Heart left ventricle (tissue), 16 donors: ENCODE measurements at regions not wholly inside any gene's neighbourhood (a gene's known extent, or its start where the extent isn't known, plus 50 kb on each side); places are given as distances from the start of the nearest gene placed in this dataset.

ENCODE experiments used
- ATAC-seq, 4 donors: fragments of 200-7000 bp; cut with Tn5 transposase; one replicate each; pipeline ENCODE4 v1.9.1; 2020 to 2022; ENCODE audit warnings: moderate library complexity in 4 of 4, mild to moderate bottlenecking in 3 of 4, moderate number of reproducible peaks in 1 of 4
- DNase-seq, 5 donors: peaks; one replicate each; pipeline ENCODE4 v3.0.0-alpha.2; 2020
- H3K27ac ChIP-seq, 12 donors: fragments of 200-600 bp; sonication (generic) in 4 of 12; one replicate each; pipeline versions ENCODE4 v1.5.0 to v1.8.0; 2016 to 2022; ENCODE audit warnings: mild to moderate bottlenecking in 2 of 12
- H3K27me3 ChIP-seq, 9 donors: fragments of 200-600 bp; sonication (generic) in 2 of 9; one replicate each; pipeline versions ENCODE4 v1.5.1 to v1.8.0; 2016 to 2022; ENCODE audit warnings: mild to moderate bottlenecking in 3 of 9
- H3K36me3 ChIP-seq, 9 donors: fragments of 200-600 bp; sonication (generic) in 2 of 9; one replicate each; pipeline versions ENCODE4 v1.5.0 to v1.8.0; 2018 to 2022; ENCODE audit warnings: mild to moderate bottlenecking in 2 of 9
- H3K4me1 ChIP-seq, 12 donors: fragments of 200-600 bp; sonication (generic) in 4 of 12; one replicate each; pipeline versions ENCODE4 v1.5.0 to v1.8.0; 2016 to 2022; ENCODE audit warnings: mild to moderate bottlenecking in 3 of 12
- H3K4me3 ChIP-seq, 12 donors: fragments of 200-600 bp; sonication (generic) in 4 of 12; one replicate each; pipeline versions ENCODE4 v1.5.0 to v1.8.0; 2017 to 2022; ENCODE audit warnings: mild to moderate bottlenecking in 9 of 12, moderate library complexity in 4 of 12
- H3K9me3 ChIP-seq, 12 donors: fragments of 200-600 bp; sonication (generic) in 4 of 12; one replicate each; pipeline versions ENCODE4 v1.5.0 to v1.8.0; 2016 to 2022; ENCODE audit warnings: mild to moderate bottlenecking in 1 of 12
- POLR2A ChIP-seq, 2 donors: fragments of 450-650 bp; IDR thresholded peaks; one replicate each; pipeline ENCODE4 v1.6.1; 2017; ENCODE audit warnings: antibody characterized with exemption in 2 of 2, mild to moderate bottlenecking in 2 of 2, moderate library complexity in 2 of 2
- WGBS, 4 donors: extraction: QIAGEN DNeasy Blood & Tissue Kit in 2 of 4; methylation state at CpG; one replicate each; pipeline versions ENCODE4 v1.1.5 to v1.1.7; 2013 to 2018; 5-methylcytosine and 5-hydroxymethylcytosine counted together
- intact Hi-C, 10 donors: fragments of 100-400 bp; cut with DNase I; formaldehyde crosslinking; loops; one replicate each; pipeline versions ENCODE4 v1.11.1 to v1.14.2; 2022
- TF ChIP-seq, protein P1 (sequence below), 12 donors: fragments of 200-600 bp; sonication (generic) in 4 of 12; IDR thresholded peaks; one replicate each; pipeline versions ENCODE4 v1.5.0 to v1.8.0; 2018 to 2022; ENCODE audit warnings: antibody characterized with exemption in 12 of 12, mild to moderate bottlenecking in 5 of 12
- donor health status: ischemic (EF 13 %, LVEDD 7.1; RV severe dilation, severe dysfunction).
- donor health status: healthy with polysubstance abuse.
- donor health status: DM: no; HTN: yes; CAD: no.
- donor health status: DM: no; HTN: no; CAD: no.
- donor health status: ischemic (EF 25% LVEDD 6.9; RV normal size, moderate dysfunction).
- donor health status: ischemic (EF 25% LVEDD 5.7; RV mildly dilated, moderate dysfunction).
- donor health status: healthy.
- donor health status: DM: yes; HTN: yes; CAD: no.
- donor health status: ischemic (EF 35%, LVEDD 5.7; RV mildly dilated, moderate dysfunction).
- donor health status: nonischemic (EF 11% LVEDD 7.7; RV severe dilation, severe dysfunction).
- donor health status: DM: yes; HTN: yes; CAD: no.
- donor health status: PGD.
- donor health status: ischemic (EF 29% LVEDD 5.4; RV normal size, mild dysfunction).
- donor health status: nonischemic (EF 23%, LVEDD 6.1; RV moderate dilation, normal function).

DNA sequence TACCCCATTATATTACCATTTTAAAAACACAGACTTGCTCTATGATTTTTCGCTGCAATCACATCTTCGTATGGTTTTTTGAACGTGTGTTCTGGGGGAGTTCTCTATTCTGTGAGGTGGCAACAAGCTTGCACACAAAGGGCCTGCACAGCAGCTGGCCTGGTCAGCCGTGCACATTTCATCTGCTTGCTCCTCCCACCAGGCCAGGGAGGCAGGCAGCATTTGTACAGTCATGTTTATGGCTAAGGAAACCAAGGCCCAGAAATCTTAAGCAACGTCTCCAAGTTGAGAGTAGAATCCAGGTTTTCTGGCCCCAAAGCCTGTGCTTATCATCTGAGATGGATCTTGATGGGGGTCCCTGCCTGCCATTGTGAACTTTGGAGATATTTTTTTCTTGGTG, 106.4 kb upstream of the SMIM21 start:
- no peak for TF ChIP-seq POLR2A (IDR thresholded peaks at IDR 0.05)
- TF ChIP-seq, protein P1, sequence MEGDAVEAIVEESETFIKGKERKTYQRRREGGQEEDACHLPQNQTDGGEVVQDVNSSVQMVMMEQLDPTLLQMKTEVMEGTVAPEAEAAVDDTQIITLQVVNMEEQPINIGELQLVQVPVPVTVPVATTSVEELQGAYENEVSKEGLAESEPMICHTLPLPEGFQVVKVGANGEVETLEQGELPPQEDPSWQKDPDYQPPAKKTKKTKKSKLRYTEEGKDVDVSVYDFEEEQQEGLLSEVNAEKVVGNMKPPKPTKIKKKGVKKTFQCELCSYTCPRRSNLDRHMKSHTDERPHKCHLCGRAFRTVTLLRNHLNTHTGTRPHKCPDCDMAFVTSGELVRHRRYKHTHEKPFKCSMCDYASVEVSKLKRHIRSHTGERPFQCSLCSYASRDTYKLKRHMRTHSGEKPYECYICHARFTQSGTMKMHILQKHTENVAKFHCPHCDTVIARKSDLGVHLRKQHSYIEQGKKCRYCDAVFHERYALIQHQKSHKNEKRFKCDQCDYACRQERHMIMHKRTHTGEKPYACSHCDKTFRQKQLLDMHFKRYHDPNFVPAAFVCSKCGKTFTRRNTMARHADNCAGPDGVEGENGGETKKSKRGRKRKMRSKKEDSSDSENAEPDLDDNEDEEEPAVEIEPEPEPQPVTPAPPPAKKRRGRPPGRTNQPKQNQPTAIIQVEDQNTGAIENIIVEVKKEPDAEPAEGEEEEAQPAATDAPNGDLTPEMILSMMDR (IDR thresholded peaks at IDR 0.05): no peak
- intact Hi-C loops: no loop called here
- Histone ChIP-seq H3K9me3 (no peaks in the 10 kb centered on the region), H3K27me3 (no peaks in the 10 kb centered on the region), H3K27ac (no peak overlapping the region), H3K36me3 (no peaks in the 10 kb centered on the region), H3K4me1 (peaks cover 0 to 6% (median 0%) of the 10 kb centered on the region in 12 donors), H3K4me3 (no peak overlapping the region)
- DNase-seq: no peak
- 66 to 77% (median 69%) methylated on average over 5 of the region's 5 CpGs for WGBS, 4 donors
- ATAC-seq: peak in 1 of 4 donors; percentile 37

DNA sequence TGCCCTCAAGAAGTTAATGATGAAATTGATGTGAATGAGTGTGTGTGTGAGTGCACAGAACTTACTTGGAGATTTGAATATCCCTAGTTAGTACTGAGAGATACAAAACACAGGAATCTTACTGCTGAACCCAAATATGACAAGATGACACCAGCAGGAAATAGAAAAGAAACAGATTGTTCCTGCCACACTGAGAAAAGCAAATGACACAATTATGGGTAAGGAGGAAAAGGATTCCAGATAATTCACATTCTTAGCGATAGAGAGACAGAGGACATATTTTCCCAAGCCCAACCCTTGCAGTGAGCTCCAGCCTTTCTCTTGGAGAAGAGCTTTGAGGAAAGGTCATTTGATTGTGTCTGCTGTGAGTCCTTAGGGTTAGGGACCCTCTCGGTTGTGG, 105.7 kb upstream of the SMIM21 start:
- intact Hi-C loops: no loop called here
- DNase-seq (no peak), ATAC-seq (no peak)
- Histone ChIP-seq H3K36me3 (no peaks in the 10 kb centered on the region), H3K4me1 (peaks cover 0 to 6% (median 0%) of the 10 kb centered on the region in 12 donors), H3K27me3 (no peaks in the 10 kb centered on the region), H3K4me3 (no peak overlapping the region), H3K9me3 (no peaks in the 10 kb centered on the region), H3K27ac (no peak overlapping the region)
- TF ChIP-seq, protein P1 (IDR thresholded peaks at IDR 0.05): no peak
- no peak for TF ChIP-seq POLR2A (IDR thresholded peaks at IDR 0.05)
- 47 to 66% (median 61%) methylated on average over 2 of the region's 2 CpGs for WGBS, 4 donors

DNA sequence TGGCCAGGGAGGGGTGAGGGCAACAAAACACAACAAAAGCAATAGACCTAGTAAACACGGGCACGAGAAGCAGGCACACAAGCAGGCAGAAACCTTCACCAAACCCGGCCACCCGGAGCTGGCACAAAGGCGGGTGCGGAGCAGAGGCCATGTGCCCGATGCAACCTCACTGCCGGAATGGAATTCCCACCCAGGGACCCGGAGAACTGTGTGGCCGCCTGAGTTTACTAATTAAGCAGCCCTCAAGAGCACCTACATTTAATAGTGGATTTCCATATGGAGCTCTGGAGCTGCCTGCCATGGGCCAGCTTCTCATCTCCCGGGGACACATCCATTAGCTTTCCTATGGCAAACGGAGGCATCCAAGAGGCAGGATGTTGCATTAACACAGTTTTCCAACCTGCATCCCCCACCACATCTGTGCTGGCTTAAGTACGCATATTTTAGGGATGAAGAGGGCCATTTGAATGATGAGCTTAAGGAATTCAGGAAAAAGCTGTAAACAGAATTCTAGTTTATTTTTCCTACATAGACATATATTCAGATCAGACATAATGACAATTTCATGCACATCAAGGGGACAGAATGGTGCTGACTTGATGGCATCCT, 104.5 kb upstream of the SMIM21 start:
- intact Hi-C loops: no loop called here
- Histone ChIP-seq H3K27me3 (no peaks in the 10 kb centered on the region), H3K4me1 (peaks cover 0 to 6% (median 0%) of the 10 kb centered on the region in 12 donors), H3K4me3 (no peak overlapping the region), H3K27ac (peak overlapping the region in 1 of 12 donors; percentile 9), H3K9me3 (no peaks in the 10 kb centered on the region), H3K36me3 (no peaks in the 10 kb centered on the region)
- TF ChIP-seq, protein P1 (IDR thresholded peaks at IDR 0.05): no peak
- no peak for TF ChIP-seq POLR2A (IDR thresholded peaks at IDR 0.05)
- 89 to 92% (median 91%) methylated on average over 13 of the region's 13 CpGs for WGBS, 4 donors
- ATAC-seq (no peak), DNase-seq (no peak)

DNA sequence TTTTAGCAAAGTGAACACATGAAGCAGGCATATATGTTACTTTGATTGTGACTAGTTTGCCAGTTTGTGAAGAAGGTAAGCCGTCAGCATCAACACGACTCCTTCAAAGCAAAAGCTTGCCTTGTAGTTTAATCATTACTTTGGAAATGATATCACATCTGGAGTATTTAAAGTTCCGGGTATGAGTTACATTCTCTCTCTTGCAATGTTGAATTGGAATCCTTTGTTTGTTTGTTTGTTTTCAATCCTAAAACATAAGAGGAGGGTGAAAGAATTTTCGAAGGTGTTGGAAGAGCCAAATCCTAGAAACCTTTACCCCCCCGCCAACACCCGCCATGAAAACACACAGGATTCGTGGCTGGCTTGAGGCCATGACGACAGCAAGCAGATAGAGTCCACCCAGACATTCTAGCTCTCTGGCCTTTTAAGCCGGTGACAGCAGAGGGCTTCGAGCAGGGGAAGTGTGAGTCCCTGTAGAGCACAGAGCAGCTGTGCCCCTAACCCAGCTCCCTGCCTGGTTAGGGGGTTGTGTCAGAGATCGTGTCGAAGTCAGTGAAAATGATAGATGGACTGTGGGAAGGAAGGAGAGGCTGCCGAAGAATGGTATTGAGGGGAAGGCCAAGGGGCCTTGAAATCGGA, 103.8 kb upstream of the SMIM21 start:
- Histone ChIP-seq H3K27me3 (no peaks in the 10 kb centered on the region), H3K9me3 (no peaks in the 10 kb centered on the region), H3K4me1 (peaks cover 0 to 6% (median 0%) of the 10 kb centered on the region in 12 donors), H3K27ac (peak overlapping the region in 4 of 12 donors; percentile 9 to 48 (median 24)), H3K36me3 (no peaks in the 10 kb centered on the region), H3K4me3 (no peak overlapping the region)
- ATAC-seq (peak in 1 of 4 donors; percentile 11), DNase-seq (peak in 1 of 5 donors; percentile 48)
- intact Hi-C loops: no loop called here
- WGBS, 4 donors: 59 to 67% (median 63%) methylated on average over 14 of the region's 14 CpGs
- TF ChIP-seq, protein P1 (IDR thresholded peaks at IDR 0.05): no peak
- no peak for TF ChIP-seq POLR2A (IDR thresholded peaks at IDR 0.05)
